GM12878 (cell line): ENCODE measurements at regions not wholly inside any gene's neighbourhood (a gene's known extent, or its start where the extent isn't known, plus 50 kb on each side); places are given as distances from the start of the nearest gene placed in this dataset.
A peak's percentile ranks its signal among the peaks of the same experiment; 100 is the strongest.

Source experiments
- ATAC-seq: fragments of 200-7000 bp; cut with Tn5 transposase; 3 replicates; pipeline ENCODE4 v1.9.1; 2020; ENCODE audit warnings: mild to moderate bottlenecking, moderate library complexity
- BruUV-seq: library from RNA; stranded (reverse); fragments of 400-500 nt; replicated peaks from 2 replicates; lab custom pipeline; 2021; lab: Mats Ljungman, UMichigan
- CTCF ChIA-PET: fragments of 300-600 bp; sonication (Branson Sonifier 250); formaldehyde crosslinking; extraction: SDS; loops from one replicate; lab custom pipeline; 2021; ENCODE audit warnings: inconsistent platforms; lab: Yijun Ruan, JAX
- POLR2A ChIA-PET: fragments of 350-600 bp; formaldehyde crosslinking; extraction: SDS; loops from one replicate; lab custom pipeline; 2021; ENCODE audit warnings: inconsistent platforms; lab: Charles Lee
- RAD21 ChIA-PET: fragments of 300-600 bp; sonication (Branson Sonifier 250); formaldehyde crosslinking; loops from one replicate; lab custom pipeline; 2023; ENCODE audit warnings: antibody characterized with exemption; ENCODE audit not compliant: unreplicated experiment; lab: Charles Lee
- SMC1A ChIA-PET: fragments of 300-600 bp; sonication (Branson Sonifier 250); formaldehyde crosslinking; loops from one replicate; lab custom pipeline; 2023; ENCODE audit not compliant: unreplicated experiment, uncharacterized antibody; lab: Charles Lee
- DNase-seq: peaks from one replicate; pipeline ENCODE4 v3.0.0-alpha.2; 2011; ENCODE audit warnings: low read depth, low spot score
- FAIRE-seq: peaks from 3 replicates; lab custom pipeline; 2011; peaks lifted over from hg19 to GRCh38; lab: Jason Lieb, UNC
- H2AFZ ChIP-seq: 2 replicates; pipeline ENCODE4 v1.6.0; 2011; ENCODE audit warnings: low read depth, low read length, control low read depth; ENCODE audit not compliant: control insufficient read depth
- H3K27ac ChIP-seq: 2 replicates; pipeline ENCODE4 v1.5.1; 2011; ENCODE audit warnings: control low read depth; ENCODE audit not compliant: control insufficient read depth, insufficient read depth
- H3K27me3 ChIP-seq, 2 experiments: replicated peaks in 1 of 2; 2 replicates each; pipeline versions ENCODE4 v1.6.0 to v1.6.1; 2011; ENCODE audit warnings: low read length in 1 of 2; ENCODE audit not compliant: control insufficient read depth in 2 of 2, insufficient read depth in 2 of 2
- H3K36me3 ChIP-seq, 2 experiments: 2 replicates each; pipeline ENCODE4 v1.5.1; 2011; ENCODE audit warnings: low read length in 1 of 2; ENCODE audit not compliant: control insufficient read depth in 2 of 2, insufficient read depth in 2 of 2
- H3K4me1 ChIP-seq: 2 replicates; pipeline ENCODE4 v1.6.1; 2011; ENCODE audit warnings: mild to moderate bottlenecking, low read length, moderate library complexity, mixed read lengths; ENCODE audit not compliant: control insufficient read depth, insufficient read depth
- H3K4me2 ChIP-seq: 2 replicates; pipeline ENCODE4 v1.6.0; 2011; ENCODE audit warnings: control low read depth; ENCODE audit not compliant: control insufficient read depth, insufficient read depth
- H3K4me3 ChIP-seq: fragments of 200-600 bp; sonication (generic); 2 replicates; pipeline ENCODE4 v1.5.1; 2016
- H3K79me2 ChIP-seq: 2 replicates; pipeline ENCODE4 v1.6.0; 2011; ENCODE audit warnings: low read length; ENCODE audit not compliant: control insufficient read depth, insufficient read depth
- H3K9ac ChIP-seq: 2 replicates; pipeline ENCODE4 v1.8.0; 2011; ENCODE audit warnings: low read length, control low read depth, mixed read lengths; ENCODE audit not compliant: control insufficient read depth, insufficient read depth
- H3K9me3 ChIP-seq: replicated peaks from 3 replicates; pipeline ENCODE4 v1.5.1; 2011; ENCODE audit warnings: mild to moderate bottlenecking, low read length; ENCODE audit not compliant: control insufficient read depth, insufficient read depth
- H4K20me1 ChIP-seq: 2 replicates; pipeline ENCODE4 v1.6.0; 2011; ENCODE audit not compliant: control insufficient read depth, insufficient read depth
- ATF2 ChIP-seq: IDR thresholded peaks from 2 replicates; pipeline ENCODE4 v1.6.1; 2012; ENCODE audit warnings: low read length, inconsistent platforms
- BACH1 ChIP-seq: fragments of 450-650 bp; IDR thresholded peaks from 2 replicates; pipeline ENCODE4 v1.6.1; 2017; ENCODE audit warnings: mild to moderate bottlenecking, borderline replicate concordance
- BRCA1 ChIP-seq: IDR thresholded peaks from 2 replicates; pipeline ENCODE4 v1.6.1; 2011; ENCODE audit warnings: low read depth, low read length, improper control_type of control experiment
- EP300 ChIP-seq, 2 experiments: fragments of 150-350 bp in 1 of 2; IDR thresholded peaks; 2 replicates each; pipeline ENCODE4 v1.6.1; 2011 to 2012; ENCODE audit warnings: low read depth in 2 of 2, low read length in 2 of 2, borderline replicate concordance in 1 of 2, improper control_type of control experiment in 1 of 2, inconsistent platforms in 1 of 2; ENCODE audit not compliant: control insufficient read depth in 1 of 2
- HCFC1 ChIP-seq: fragments of 150-350 bp; IDR thresholded peaks from 2 replicates; pipeline ENCODE4 v1.6.1; 2014; ENCODE audit warnings: low read length
- JUND ChIP-seq: IDR thresholded peaks from 2 replicates; pipeline ENCODE4 v1.6.1; 2012; ENCODE audit warnings: low read depth, mild to moderate bottlenecking, low read length, improper control_type of control experiment, moderate library complexity
- MEF2B ChIP-seq: fragments of 450-650 bp; IDR thresholded peaks from 2 replicates; pipeline ENCODE4 v1.6.1; 2018; ENCODE audit warnings: mild to moderate bottlenecking, moderate library complexity; ENCODE audit not compliant: partially characterized antibody, poor library complexity, severe bottlenecking
- MYC ChIP-seq: IDR thresholded peaks from 2 replicates; pipeline ENCODE4 v1.6.1; 2011; ENCODE audit warnings: mild to moderate bottlenecking, low read length, moderate library complexity, inconsistent platforms; ENCODE audit not compliant: insufficient read depth, insufficient replicate concordance, insufficient read length, severe bottlenecking
- NR2C2 ChIP-seq: IDR thresholded peaks from 2 replicates; pipeline ENCODE4 v1.6.1; 2011; ENCODE audit warnings: borderline replicate concordance, low read depth; ENCODE audit not compliant: control insufficient read depth, insufficient read length
- POLR2A ChIP-seq: IDR thresholded peaks from 2 replicates; pipeline ENCODE4 v1.6.1; 2011; ENCODE audit warnings: low read depth, mild to moderate bottlenecking, low read length
- RELB ChIP-seq: fragments of 450-650 bp; IDR thresholded peaks from 2 replicates; pipeline ENCODE4 v1.6.1; 2017; ENCODE audit warnings: low read depth, mild to moderate bottlenecking, moderate library complexity
- SMAD1 ChIP-seq: fragments of 450-650 bp; IDR thresholded peaks from 2 replicates; pipeline ENCODE4 v1.6.1; 2018; ENCODE audit warnings: mild to moderate bottlenecking, low read depth; ENCODE audit not compliant: partially characterized antibody
- SUPT20H ChIP-seq: IDR thresholded peaks from 2 replicates; pipeline ENCODE4 v1.6.1; 2011; ENCODE audit warnings: low read depth, mild to moderate bottlenecking, low read length, moderate library complexity, borderline replicate concordance; ENCODE audit not compliant: control insufficient read depth
- ZNF274 ChIP-seq: IDR thresholded peaks from one replicate; pipeline ENCODE4 v1.8.0; 2011; ENCODE audit not compliant: insufficient read length, insufficient read depth
- ZNF384 ChIP-seq: IDR thresholded peaks from 2 replicates; pipeline ENCODE4 v1.6.1; 2012; ENCODE audit warnings: low read depth, mild to moderate bottlenecking, low read length, improper control_type of control experiment, borderline replicate concordance
- WGBS: methylation state at CpG from one replicate; pipeline ENCODE4 v1.1.6; 2016; ENCODE audit warnings: low lambda C conversion rate; ENCODE audit not compliant: insufficient replicate concordance, insufficient coverage; ENCODE audit errors: missing lambda C conversion rate; 5-methylcytosine and 5-hydroxymethylcytosine counted together
- in situ Hi-C: fragments of 300-500 bp; cut with MboI; formaldehyde crosslinking; loops from 9 replicates; pipeline ENCODE4 v1.14.3; 2018; ENCODE audit warnings: mixed read lengths
- intact Hi-C: fragments of 100-400 bp; cut with micrococcal nuclease; formaldehyde crosslinking; loops from one replicate; pipeline ENCODE4 v1.14.2; 2022; ENCODE audit not compliant: unreplicated experiment

GRCh38 chr2:62307469-62308389 is 111.8 kb downstream of the B3GNT2 start:
- Histone ChIP-seq H3K27ac (peak overlapping the region; percentile 99), H3K4me1 (peaks cover 89% of the 10 kb centered on the region), H3K9ac (peak overlapping the region; percentile 77), H3K4me3 (peak overlapping the region; percentile 38; the same call in 1 of the 2 replicates), H4K20me1 (no peaks in the 10 kb centered on the region), H3K9me3 (no peaks in the 10 kb centered on the region), H3K36me3 (no peaks in the 10 kb centered on the region), H3K27me3 (no peaks in the 10 kb centered on the region), H3K79me2 (peaks cover 28% of the 10 kb centered on the region), H3K4me2 (peak overlapping the region; percentile 26), H2AFZ (no peak overlapping the region)
- intact Hi-C loops = loop anchor here (2.0 to 10.0 kb wide), 3 partner anchors 33 to 393 kb away; no protein-coding TSS in a partner anchor
- FAIRE-seq = no peak
- DNase-seq = no peak
- WGBS = 86% methylated on average over 15 of the region's 15 CpGs
- in situ Hi-C loops = loop anchor here (5.0 kb wide), 1 partner anchor 165 kb away; no protein-coding TSS in a partner anchor
- ChIA-PET RAD21 (interaction anchor here (0.7 to 10.6 kb wide), 11 partner anchors 8 to 313 kb away, joined by 3 to 126 read pairs (median 8); no protein-coding TSS in a partner anchor), POLR2A (interaction anchor here (1.0 to 6.3 kb wide), 7 partner anchors 14 to 165 kb away, joined by 3 to 49 read pairs (median 9); no protein-coding TSS in a partner anchor), CTCF (interaction anchor here (0.7 to 4.0 kb wide), 7 partner anchors 20 to 312 kb away, joined by 3 to 17 read pairs (median 10); no protein-coding TSS in a partner anchor), SMC1A (interaction anchor here (1.0 to 26.8 kb wide), 11 partner anchors 10 to 313 kb away, joined by 3 to 467 read pairs (median 13); no protein-coding TSS in a partner anchor)
- no TSS peak for BruUV-seq
- no peak for ATAC-seq
- TF ChIP-seq ZNF384 (no peak), SUPT20H (no peak), NR2C2 (no peak), MYC (no peak), BACH1 (no peak), ATF2 (no peak), MEF2B (no peak), POLR2A (no peak), EP300 (IDR thresholded peaks at IDR 0.05; ENCODE audit: borderline replicate concordance in 1 of 2, control insufficient read depth in 1 of 2, low read depth in 2 of 2, low read length in 2 of 2) (no peak), ZNF274 (no peak), RELB (no peak), BRCA1 (no peak), SMAD1 (no peak), JUND (no peak), HCFC1 (no peak)
